ENCODE measurements at regions not wholly inside any gene's neighbourhood (a gene's known extent, or its start where the extent isn't known, plus 50 kb on each side); places are given as distances from the start of the nearest gene placed in this dataset.

DNA sequence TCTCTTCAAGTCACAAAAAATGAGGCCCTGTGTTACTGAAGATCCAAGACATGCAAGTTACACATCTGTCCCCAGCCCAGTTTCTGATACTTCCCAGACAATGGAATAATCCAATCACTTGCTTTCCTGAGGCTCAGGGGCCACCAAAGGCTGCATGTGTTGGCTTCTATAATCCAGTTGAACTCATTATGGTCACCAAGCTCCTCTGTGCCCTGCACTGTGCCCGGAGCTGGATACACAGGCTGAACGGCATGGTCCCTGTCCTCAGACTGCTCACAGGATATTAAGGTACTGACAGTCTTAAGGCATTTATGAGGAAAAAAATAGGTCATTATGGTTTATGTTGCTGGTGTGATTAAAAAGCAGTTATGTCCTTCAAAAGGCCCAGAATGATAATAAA is 117.0 kb upstream of the SYT6 start:
- Histone ChIP-seq H3K27me3 (no peaks in the 10 kb centered on the region), H3K4me3 (no peak overlapping the region), H3K4me1 (replicated peaks in 1 of 2) (peaks cover 11 to 18% of the 10 kb centered on the region in 2 donors), H3K27ac (peak overlapping the region in 1 of 5 donors; percentile 52), H3K9me3 (replicated peaks in 1 of 3) (no peaks in the 10 kb centered on the region), H3K36me3 (replicated peaks in 1 of 2) (no peaks in the 10 kb centered on the region)
- peak in 1 of 7 donors; percentile 12 for DNase-seq
- no peak for TF ChIP-seq POLR2A (IDR thresholded peaks at IDR 0.05)
- TF ChIP-seq, protein P1, sequence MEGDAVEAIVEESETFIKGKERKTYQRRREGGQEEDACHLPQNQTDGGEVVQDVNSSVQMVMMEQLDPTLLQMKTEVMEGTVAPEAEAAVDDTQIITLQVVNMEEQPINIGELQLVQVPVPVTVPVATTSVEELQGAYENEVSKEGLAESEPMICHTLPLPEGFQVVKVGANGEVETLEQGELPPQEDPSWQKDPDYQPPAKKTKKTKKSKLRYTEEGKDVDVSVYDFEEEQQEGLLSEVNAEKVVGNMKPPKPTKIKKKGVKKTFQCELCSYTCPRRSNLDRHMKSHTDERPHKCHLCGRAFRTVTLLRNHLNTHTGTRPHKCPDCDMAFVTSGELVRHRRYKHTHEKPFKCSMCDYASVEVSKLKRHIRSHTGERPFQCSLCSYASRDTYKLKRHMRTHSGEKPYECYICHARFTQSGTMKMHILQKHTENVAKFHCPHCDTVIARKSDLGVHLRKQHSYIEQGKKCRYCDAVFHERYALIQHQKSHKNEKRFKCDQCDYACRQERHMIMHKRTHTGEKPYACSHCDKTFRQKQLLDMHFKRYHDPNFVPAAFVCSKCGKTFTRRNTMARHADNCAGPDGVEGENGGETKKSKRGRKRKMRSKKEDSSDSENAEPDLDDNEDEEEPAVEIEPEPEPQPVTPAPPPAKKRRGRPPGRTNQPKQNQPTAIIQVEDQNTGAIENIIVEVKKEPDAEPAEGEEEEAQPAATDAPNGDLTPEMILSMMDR (IDR thresholded peaks at IDR 0.05): no peak
- intact Hi-C loops (cut with DNase I): no loop called here
- WGBS, 4 donors: 59 to 85% (median 65%) methylated on average over 2 of the region's 2 CpGs

DNA sequence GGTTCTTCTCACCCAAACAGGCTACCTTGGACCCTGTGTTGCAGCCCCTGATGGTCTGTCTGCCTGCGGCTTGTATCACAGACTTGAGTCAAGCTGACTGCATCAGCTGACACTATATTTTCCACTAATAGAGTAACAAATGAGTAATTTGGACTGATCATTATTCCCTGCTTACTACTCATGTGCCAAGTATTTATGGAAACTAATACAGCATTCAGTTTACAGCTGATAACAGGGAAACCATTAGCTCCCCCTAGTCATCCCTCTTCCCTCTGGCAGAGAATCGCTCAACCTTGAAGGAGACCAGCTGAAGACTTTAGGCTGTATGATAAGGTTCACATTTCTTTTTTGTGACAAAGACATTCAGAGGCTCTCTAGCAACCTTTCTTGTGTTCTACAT is 116.6 kb upstream of the SYT6 start:
- peak in 3 of 7 donors; percentile 15 to 53 (median 23) for DNase-seq
- Histone ChIP-seq H3K27ac (peak overlapping the region in 2 of 5 donors; percentile 6 to 52), H3K9me3 (replicated peaks in 1 of 3) (no peaks in the 10 kb centered on the region), H3K36me3 (replicated peaks in 1 of 2) (no peaks in the 10 kb centered on the region), H3K27me3 (no peaks in the 10 kb centered on the region), H3K4me3 (no peak overlapping the region), H3K4me1 (replicated peaks in 1 of 2) (peaks cover 11 to 18% of the 10 kb centered on the region in 2 donors)
- WGBS, 4 donors: 33 to 73% (median 55%) methylated on average over 2 of the region's 2 CpGs
- intact Hi-C loops (cut with DNase I): no loop called here
- TF ChIP-seq POLR2A (IDR thresholded peaks at IDR 0.05): no peak
- TF ChIP-seq, protein P1 (IDR thresholded peaks at IDR 0.05): no peak

DNA sequence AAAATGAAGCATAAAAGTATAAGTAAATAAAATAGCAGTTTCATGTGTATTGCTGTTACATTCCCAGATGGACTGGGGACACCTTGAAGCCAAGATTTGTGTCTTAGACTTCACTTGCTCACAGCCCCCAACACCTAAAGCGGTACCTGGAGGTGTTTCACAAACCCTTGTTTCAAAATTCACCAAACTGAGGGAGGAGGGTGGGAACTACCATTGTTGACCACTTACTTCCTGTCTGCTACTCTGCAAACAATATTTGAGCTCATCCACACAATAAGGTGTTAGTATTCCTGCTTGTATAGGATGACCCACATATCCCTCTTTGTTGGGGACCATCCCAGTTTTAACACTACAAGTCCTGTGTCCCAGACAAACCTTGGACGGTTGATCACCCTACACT is 115.9 kb upstream of the SYT6 start:
- Histone ChIP-seq H3K27ac (no peak overlapping the region), H3K9me3 (replicated peaks in 1 of 3) (no peaks in the 10 kb centered on the region), H3K36me3 (replicated peaks in 1 of 2) (no peaks in the 10 kb centered on the region), H3K4me3 (no peak overlapping the region), H3K4me1 (replicated peaks in 1 of 2) (peaks cover 11 to 18% of the 10 kb centered on the region in 2 donors), H3K27me3 (no peaks in the 10 kb centered on the region)
- no peak for DNase-seq
- no peak for TF ChIP-seq POLR2A (IDR thresholded peaks at IDR 0.05)
- TF ChIP-seq, protein P1 (IDR thresholded peaks at IDR 0.05): no peak
- 90 to 100% (median 93%) methylated on average over 2 of the region's 2 CpGs for WGBS, 4 donors
- intact Hi-C loops (cut with DNase I): no loop called here

DNA sequence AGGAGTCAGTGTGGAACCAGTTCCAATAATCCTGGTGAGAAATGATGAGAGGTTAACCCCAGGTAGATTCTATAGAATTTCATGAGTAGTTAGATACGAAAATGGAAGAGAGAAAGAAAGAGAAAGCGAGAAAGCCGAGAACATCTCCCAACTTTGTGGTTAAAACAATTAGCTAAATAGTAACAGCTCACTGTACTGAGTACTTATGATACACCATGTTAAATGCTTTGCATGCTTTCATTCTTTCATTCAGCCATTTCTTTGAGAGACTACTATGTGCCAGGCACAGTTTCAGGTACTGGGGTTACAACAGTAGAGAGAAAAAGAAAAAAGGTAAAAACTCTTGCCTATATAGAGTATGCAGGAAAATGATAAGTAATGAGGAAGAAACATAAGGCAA is 109.7 kb upstream of the SYT6 start:
- intact Hi-C loops (cut with DNase I): no loop called here
- 72 to 85% (median 82%) methylated on average over 3 of the region's 3 CpGs for WGBS, 4 donors

More for the DNA sequence above, 109.7 kb upstream of the SYT6 start:
- TF ChIP-seq, protein P1 (IDR thresholded peaks at IDR 0.05): no peak
- no peak for TF ChIP-seq POLR2A (IDR thresholded peaks at IDR 0.05)
- H3K9me3 ChIP-seq (replicated peaks in 1 of 3): no peaks in the 10 kb centered on the region
- H3K27me3 ChIP-seq: peaks cover 8% of the 10 kb centered on the region
- H3K27ac ChIP-seq: no peak overlapping the region
- H3K4me3 ChIP-seq: no peak overlapping the region
- no peak for DNase-seq
- no peaks in the 10 kb centered on the region for H3K36me3 ChIP-seq (replicated peaks in 1 of 2)
- H3K4me1 ChIP-seq (replicated peaks in 1 of 2): no peaks in the 10 kb centered on the region

Measured in adrenal gland (tissue), 9 donors.